ENCODE measurements at regions not wholly inside any gene's neighbourhood (a gene's known extent, or its start where the extent isn't known, plus 50 kb on each side); places are given as distances from the start of the nearest gene placed in this dataset.

- Histone ChIP-seq H3K36me3 (no peaks in the 10 kb centered on the region), H3K4me1 (no peaks in the 10 kb centered on the region), H3K9me3 (peaks cover 23% of the 10 kb centered on the region), H3K4me3 (no peak overlapping the region), H3K27me3 (no peaks in the 10 kb centered on the region), H3K9ac (no peak overlapping the region), H4K20me1 (no peaks in the 10 kb centered on the region), H3K27ac (no peak overlapping the region), H3K4me2 (no peak overlapping the region)
- no peak for TF ChIP-seq Cebpa-rat (IDR thresholded peaks at IDR 0.05)
Measured at GRCh38 chr17:13067629-13068303, 49.9 kb upstream of the ELAC2 start.

Measured in BLaER1 (cell line).